ENCODE measurements at regions not wholly inside any gene's neighbourhood (a gene's known extent, or its start where the extent isn't known, plus 50 kb on each side); places are given as distances from the start of the nearest gene placed in this dataset.

DNA sequence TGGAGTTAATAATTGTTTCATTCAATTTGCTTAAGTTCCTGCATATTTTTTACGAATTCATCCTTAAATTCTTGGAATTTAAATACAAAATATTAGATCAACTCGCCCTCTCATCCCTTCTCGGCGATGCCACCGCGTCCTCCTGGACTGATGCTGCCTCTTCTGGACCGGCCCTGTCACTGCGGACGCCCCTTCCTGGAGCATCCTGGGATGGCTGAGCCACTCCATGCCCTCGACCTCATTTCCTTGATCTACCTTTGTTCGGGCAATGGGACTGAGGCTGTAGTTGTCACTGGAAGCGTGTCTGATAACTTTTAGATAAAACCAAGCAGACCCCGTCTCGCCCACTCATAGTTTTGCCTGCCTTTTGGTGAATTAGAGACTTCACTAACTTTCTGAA, 283.7 kb downstream of the TEX29 start:
- TF ChIP-seq POLR2A (IDR thresholded peaks at IDR 0.05): no peak
- TF ChIP-seq, protein P1, sequence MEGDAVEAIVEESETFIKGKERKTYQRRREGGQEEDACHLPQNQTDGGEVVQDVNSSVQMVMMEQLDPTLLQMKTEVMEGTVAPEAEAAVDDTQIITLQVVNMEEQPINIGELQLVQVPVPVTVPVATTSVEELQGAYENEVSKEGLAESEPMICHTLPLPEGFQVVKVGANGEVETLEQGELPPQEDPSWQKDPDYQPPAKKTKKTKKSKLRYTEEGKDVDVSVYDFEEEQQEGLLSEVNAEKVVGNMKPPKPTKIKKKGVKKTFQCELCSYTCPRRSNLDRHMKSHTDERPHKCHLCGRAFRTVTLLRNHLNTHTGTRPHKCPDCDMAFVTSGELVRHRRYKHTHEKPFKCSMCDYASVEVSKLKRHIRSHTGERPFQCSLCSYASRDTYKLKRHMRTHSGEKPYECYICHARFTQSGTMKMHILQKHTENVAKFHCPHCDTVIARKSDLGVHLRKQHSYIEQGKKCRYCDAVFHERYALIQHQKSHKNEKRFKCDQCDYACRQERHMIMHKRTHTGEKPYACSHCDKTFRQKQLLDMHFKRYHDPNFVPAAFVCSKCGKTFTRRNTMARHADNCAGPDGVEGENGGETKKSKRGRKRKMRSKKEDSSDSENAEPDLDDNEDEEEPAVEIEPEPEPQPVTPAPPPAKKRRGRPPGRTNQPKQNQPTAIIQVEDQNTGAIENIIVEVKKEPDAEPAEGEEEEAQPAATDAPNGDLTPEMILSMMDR (IDR thresholded peaks at IDR 0.05): no peak
